Neuron (in vitro differentiated cells): ENCODE measurements at regions not wholly inside any gene's neighbourhood (a gene's known extent, or its start where the extent isn't known, plus 50 kb on each side); places are given as distances from the start of the nearest gene placed in this dataset.

Experiments used
- H2AFZ ChIP-seq: one replicate; pipeline ENCODE4 v1.6.1; 2013; ENCODE audit warnings: low read depth, mild to moderate bottlenecking, inconsistent platforms, low read length, moderate library complexity
- H3K27me3 ChIP-seq: one replicate; pipeline ENCODE4 v1.6.1; 2013; ENCODE audit warnings: low read length; ENCODE audit not compliant: insufficient read depth
- H3K36me3 ChIP-seq: one replicate; pipeline ENCODE4 v1.6.1; 2013; ENCODE audit warnings: low read length; ENCODE audit not compliant: insufficient read depth
- H3K4me1 ChIP-seq: one replicate; pipeline ENCODE4 v1.6.1; 2013; ENCODE audit warnings: low read length; ENCODE audit not compliant: insufficient read depth
- H3K4me3 ChIP-seq: 2 replicates; pipeline ENCODE4 v1.5.1; 2013; ENCODE audit warnings: mild to moderate bottlenecking, low read length, moderate library complexity
- H3K9me3 ChIP-seq: one replicate; pipeline ENCODE4 v1.6.1; 2013; ENCODE audit warnings: low read length

GRCh38 chr11:95542868-95543551 lies 246.6 kb downstream of the FAM76B start:
- Histone ChIP-seq H3K4me1 (no peaks in the 10 kb centered on the region), H3K36me3 (no peaks in the 10 kb centered on the region), H3K9me3 (no peaks in the 10 kb centered on the region), H3K27me3 (no peaks in the 10 kb centered on the region), H2AFZ (no peak overlapping the region), H3K4me3 (no peak overlapping the region)

DNA sequence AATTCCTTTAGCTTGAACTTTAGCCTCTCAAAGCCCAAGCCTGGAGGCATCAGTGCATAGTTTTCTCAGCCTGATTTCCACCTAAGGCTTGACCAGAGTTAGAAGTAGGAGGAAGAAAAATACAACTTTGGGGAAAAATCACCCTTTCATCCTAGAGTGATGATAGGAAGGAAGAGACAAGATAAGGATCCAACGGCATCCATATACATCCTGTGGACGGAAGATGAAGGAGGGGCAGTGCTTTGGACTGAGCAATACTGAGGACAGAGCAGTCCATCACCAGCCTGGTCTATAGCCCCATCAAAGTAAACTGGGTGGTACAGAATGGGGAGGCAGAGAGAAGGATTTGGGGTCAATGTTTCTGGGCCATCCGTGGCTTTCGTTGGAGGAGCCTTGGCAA lies 247.9 kb downstream of the FAM76B start:
- H3K4me1 ChIP-seq = no peaks in the 10 kb centered on the region
- H3K36me3 ChIP-seq = no peaks in the 10 kb centered on the region
- no peaks in the 10 kb centered on the region for H3K27me3 ChIP-seq
- H3K4me3 ChIP-seq = no peak overlapping the region
- no peaks in the 10 kb centered on the region for H3K9me3 ChIP-seq
- no peak overlapping the region for H2AFZ ChIP-seq

GRCh38 chr11:95536047-95536690 lies 253.4 kb downstream of the FAM76B start:
- Histone ChIP-seq H3K9me3 (peaks cover 2% of the 10 kb centered on the region), H3K27me3 (no peaks in the 10 kb centered on the region), H3K36me3 (no peaks in the 10 kb centered on the region), H2AFZ (no peak overlapping the region), H3K4me1 (no peaks in the 10 kb centered on the region), H3K4me3 (no peak overlapping the region)

GRCh38 chr11:95534809-95535208 lies 254.8 kb downstream of the FAM76B start:
- Histone ChIP-seq H3K4me3 (no peak overlapping the region), H3K36me3 (no peaks in the 10 kb centered on the region), H2AFZ (no peak overlapping the region), H3K4me1 (no peaks in the 10 kb centered on the region), H3K9me3 (peaks cover 2% of the 10 kb centered on the region), H3K27me3 (peaks cover 2% of the 10 kb centered on the region)

DNA sequence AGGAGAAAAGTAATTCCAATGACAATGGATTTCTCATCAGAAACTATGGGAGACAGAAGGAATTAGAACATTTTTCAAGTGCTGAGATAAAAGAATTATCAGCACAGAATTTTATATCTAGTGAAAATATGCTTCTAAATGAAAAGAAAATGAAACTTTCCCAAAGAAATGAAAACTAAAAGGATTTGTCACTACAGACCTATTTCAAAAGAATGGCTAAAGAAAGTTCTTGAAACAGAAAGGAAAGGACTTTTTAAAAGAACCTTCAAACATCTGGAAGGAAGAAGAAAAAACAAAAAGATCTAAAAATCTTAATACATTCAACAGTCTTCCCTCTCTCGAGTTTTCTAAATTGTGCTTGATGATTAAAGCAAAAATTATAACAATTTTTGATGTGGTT lies 255.4 kb downstream of the FAM76B start:
- no peak overlapping the region for H2AFZ ChIP-seq

GRCh38 chr11:95531116-95531515 lies 258.5 kb downstream of the FAM76B start:
- Histone ChIP-seq H3K36me3 (no peaks in the 10 kb centered on the region), H3K4me3 (no peak overlapping the region)

More for the DNA sequence above, 255.4 kb downstream of the FAM76B start:
- no peaks in the 10 kb centered on the region for H3K36me3 ChIP-seq
- H3K4me1 ChIP-seq = no peaks in the 10 kb centered on the region
- peaks cover 2% of the 10 kb centered on the region for H3K27me3 ChIP-seq
- no peak overlapping the region for H3K4me3 ChIP-seq
- peaks cover 2% of the 10 kb centered on the region for H3K9me3 ChIP-seq

DNA sequence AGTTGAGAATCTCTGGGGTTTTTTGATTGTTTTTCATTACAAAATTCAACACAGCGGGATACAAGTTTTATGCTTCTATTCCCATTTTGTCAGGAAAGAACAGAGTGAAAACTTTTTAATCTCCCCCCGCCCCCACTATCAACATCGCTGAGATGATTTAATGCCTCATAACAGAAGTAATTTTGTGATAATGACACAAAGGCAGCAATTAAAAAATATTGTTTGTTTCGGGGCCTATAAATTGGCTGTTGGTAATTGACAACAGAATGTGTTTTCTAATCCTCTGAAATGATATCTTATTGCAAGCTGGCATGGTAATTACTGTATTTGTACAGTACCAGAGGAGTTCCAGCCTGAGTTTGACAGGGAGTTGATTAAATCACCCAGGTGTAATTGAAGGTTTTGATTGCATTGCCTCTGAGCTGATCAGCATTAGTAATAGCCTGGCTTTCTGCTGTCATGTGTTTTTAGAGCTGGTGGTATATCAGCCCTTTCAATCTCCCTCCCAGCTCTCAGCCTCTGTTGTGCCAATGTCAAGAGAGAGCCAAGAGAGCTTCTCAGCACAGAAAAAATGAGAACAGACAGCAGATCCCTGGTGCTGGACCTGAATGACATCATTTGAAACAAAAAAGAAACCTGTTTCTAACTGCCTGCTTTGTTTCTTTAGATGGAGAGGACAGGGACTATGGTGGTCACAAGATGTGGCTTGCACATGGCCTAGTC lies 265.1 kb downstream of the FAM76B start:
- H2AFZ ChIP-seq = no peak overlapping the region
- H3K9me3 ChIP-seq = no peaks in the 10 kb centered on the region
- no peaks in the 10 kb centered on the region for H3K36me3 ChIP-seq
- no peaks in the 10 kb centered on the region for H3K4me1 ChIP-seq
- peaks cover 4% of the 10 kb centered on the region for H3K27me3 ChIP-seq
- no peak overlapping the region for H3K4me3 ChIP-seq

More at GRCh38 chr11:95531116-95531515, 258.5 kb downstream of the FAM76B start:
- peaks cover 6% of the 10 kb centered on the region for H3K27me3 ChIP-seq
- no peaks in the 10 kb centered on the region for H3K4me1 ChIP-seq
- H2AFZ ChIP-seq = no peak overlapping the region
- H3K9me3 ChIP-seq = peaks cover 2% of the 10 kb centered on the region

GRCh38 chr11:95522874-95523273 lies 266.7 kb downstream of the FAM76B start:
- H3K9me3 ChIP-seq = no peaks in the 10 kb centered on the region

GRCh38 chr11:95521862-95522261 lies 267.7 kb downstream of the FAM76B start:
- H3K36me3 ChIP-seq = no peaks in the 10 kb centered on the region

More at GRCh38 chr11:95522874-95523273, 266.7 kb downstream of the FAM76B start:
- H3K4me3 ChIP-seq = no peak overlapping the region
- no peak overlapping the region for H2AFZ ChIP-seq
- peaks cover 4% of the 10 kb centered on the region for H3K27me3 ChIP-seq
- H3K4me1 ChIP-seq = no peaks in the 10 kb centered on the region
- no peaks in the 10 kb centered on the region for H3K36me3 ChIP-seq

GRCh38 chr11:95521133-95521542 lies 268.4 kb downstream of the FAM76B start:
- Histone ChIP-seq H3K27me3 (no peaks in the 10 kb centered on the region), H3K9me3 (no peaks in the 10 kb centered on the region), H3K4me1 (no peaks in the 10 kb centered on the region), H3K4me3 (no peak overlapping the region), H3K36me3 (no peaks in the 10 kb centered on the region), H2AFZ (no peak overlapping the region)

More at GRCh38 chr11:95521862-95522261, 267.7 kb downstream of the FAM76B start:
- H3K4me1 ChIP-seq = no peaks in the 10 kb centered on the region
- H3K27me3 ChIP-seq = peaks cover 4% of the 10 kb centered on the region
- H2AFZ ChIP-seq = no peak overlapping the region
- H3K9me3 ChIP-seq = no peaks in the 10 kb centered on the region
- no peak overlapping the region for H3K4me3 ChIP-seq

GRCh38 chr11:95520369-95521132 lies 269.0 kb downstream of the FAM76B start:
- H3K27me3 ChIP-seq = no peaks in the 10 kb centered on the region
- H3K4me3 ChIP-seq = no peak overlapping the region
- H3K9me3 ChIP-seq = no peaks in the 10 kb centered on the region
- no peaks in the 10 kb centered on the region for H3K4me1 ChIP-seq
- H3K36me3 ChIP-seq = no peaks in the 10 kb centered on the region
- H2AFZ ChIP-seq = no peak overlapping the region

GRCh38 chr11:95519912-95520311 lies 269.7 kb downstream of the FAM76B start:
- no peaks in the 10 kb centered on the region for H3K36me3 ChIP-seq
- H3K4me3 ChIP-seq = no peak overlapping the region
- no peaks in the 10 kb centered on the region for H3K27me3 ChIP-seq
- H3K9me3 ChIP-seq = no peaks in the 10 kb centered on the region
- no peak overlapping the region for H2AFZ ChIP-seq
- no peaks in the 10 kb centered on the region for H3K4me1 ChIP-seq

DNA sequence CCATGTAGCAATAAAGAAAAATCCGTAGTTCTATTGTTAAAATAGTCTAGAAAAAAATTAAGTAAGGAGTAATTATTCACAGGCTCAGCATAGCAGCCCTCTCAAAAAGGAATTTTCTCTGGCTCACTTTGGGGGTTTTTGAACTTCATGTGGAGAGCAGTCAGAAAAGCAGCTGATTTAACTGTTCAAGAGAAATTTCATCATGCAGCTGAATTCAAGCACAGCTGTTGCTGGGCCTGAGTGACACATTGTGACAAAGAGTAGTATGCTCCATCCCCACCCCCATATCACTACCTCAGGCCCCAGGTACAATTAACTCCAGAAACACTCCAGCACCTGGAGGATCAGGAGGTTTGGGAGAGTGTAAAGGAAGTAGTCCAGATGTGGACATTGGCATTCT lies 272.1 kb downstream of the FAM76B start:
- no peaks in the 10 kb centered on the region for H3K9me3 ChIP-seq
- no peak overlapping the region for H3K4me3 ChIP-seq
- H3K4me1 ChIP-seq = no peaks in the 10 kb centered on the region
- no peaks in the 10 kb centered on the region for H3K36me3 ChIP-seq
- no peaks in the 10 kb centered on the region for H3K27me3 ChIP-seq
- no peak overlapping the region for H2AFZ ChIP-seq
